Stimulated activated effector memory CD8-positive, alpha-beta T cell treated with anti-CD3 and anti-CD28 coated beads, Interleukin-12 subunit alpha, Interleukin-12 subunit beta, amount 100 ng/mL, for 72 hours (primary cell): ENCODE measurements at regions not wholly inside any gene's neighbourhood (a gene's known extent, or its start where the extent isn't known, plus 50 kb on each side); places are given as distances from the start of the nearest gene placed in this dataset.
A peak's percentile ranks its signal among the peaks of the same experiment; 100 is the strongest.

ENCODE experiments used
- ATAC-seq: fragments of 150-1000 bp; cut with Tn5 transposase; 2 replicates; pipeline ENCODE4 v1.10.0; 2021
- DNase-seq, 2 donors: peaks; one replicate each; pipeline ENCODE4 v3.0.0; 2021 to 2022; ENCODE audit warnings: low spot score in 2 of 2
- H3K27ac Mint-ChIP-seq: one replicate; pipeline ENCODE4 v1.8.0; 2022; ENCODE audit warnings: mild to moderate bottlenecking, mixed read lengths
- H3K36me3 Mint-ChIP-seq: one replicate; pipeline ENCODE4 v1.8.0; 2022; ENCODE audit warnings: mild to moderate bottlenecking, mixed read lengths
- H3K4me1 Mint-ChIP-seq: one replicate; pipeline ENCODE4 v1.8.0; 2022; ENCODE audit warnings: mixed read lengths
- H3K4me3 Mint-ChIP-seq: one replicate; pipeline ENCODE4 v1.8.0; 2022; ENCODE audit warnings: mild to moderate bottlenecking, mixed read lengths
- H3K9me3 Mint-ChIP-seq: one replicate; pipeline ENCODE4 v1.8.0; 2022; ENCODE audit warnings: mixed read lengths

DNA sequence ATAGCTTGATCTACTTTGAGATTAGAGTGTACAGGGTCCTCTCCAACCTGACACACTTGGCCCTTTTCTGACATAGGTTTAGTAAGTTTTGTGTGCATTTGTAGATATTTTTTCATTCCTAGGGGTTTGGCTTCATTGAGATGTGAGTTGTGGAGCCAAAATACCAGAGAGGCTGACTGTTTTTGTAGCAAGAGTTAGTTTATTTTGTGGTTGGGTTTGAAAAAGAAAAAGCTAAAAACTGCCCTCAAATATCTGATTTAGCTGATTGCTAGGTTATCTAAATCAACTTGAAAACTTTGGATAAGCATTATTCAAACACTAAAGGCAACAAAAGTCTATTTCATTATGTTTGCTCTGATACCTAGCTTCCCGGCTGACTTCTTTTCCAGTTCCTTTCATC, 164.7 kb upstream of the CENPW start:
- Mint-ChIP-seq H3K36me3 (no peaks in the 10 kb centered on the region), H3K9me3 (no peaks in the 10 kb centered on the region), H3K4me1 (no peaks in the 10 kb centered on the region), H3K4me3 (no peak overlapping the region), H3K27ac (no peak overlapping the region)
- no peak for DNase-seq
- ATAC-seq: no peak

DNA sequence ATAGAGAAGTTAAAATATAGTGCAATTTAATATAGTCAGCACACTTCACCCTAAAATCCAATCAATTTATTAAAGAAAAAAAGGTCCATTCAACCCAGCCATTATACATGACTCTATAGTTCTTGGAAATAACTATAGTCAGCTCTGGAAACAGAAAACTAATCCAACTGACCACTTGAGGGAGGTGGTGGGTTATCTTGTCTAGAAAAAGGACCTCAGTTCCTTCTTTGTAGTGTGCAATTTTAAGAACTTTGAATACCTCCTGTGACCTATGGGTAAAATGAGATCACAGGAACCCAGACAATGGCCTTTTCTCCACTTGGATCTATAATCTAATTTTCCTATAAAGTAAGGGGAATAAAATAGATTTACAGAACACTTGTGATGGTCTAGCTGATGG, 163.6 kb upstream of the CENPW start:
- H3K36me3 Mint-ChIP-seq: no peaks in the 10 kb centered on the region
- H3K4me3 Mint-ChIP-seq: no peak overlapping the region
- ATAC-seq (no peak), DNase-seq (no peak)
- no peak overlapping the region for H3K27ac Mint-ChIP-seq
- H3K9me3 Mint-ChIP-seq: no peaks in the 10 kb centered on the region
- no peaks in the 10 kb centered on the region for H3K4me1 Mint-ChIP-seq

DNA sequence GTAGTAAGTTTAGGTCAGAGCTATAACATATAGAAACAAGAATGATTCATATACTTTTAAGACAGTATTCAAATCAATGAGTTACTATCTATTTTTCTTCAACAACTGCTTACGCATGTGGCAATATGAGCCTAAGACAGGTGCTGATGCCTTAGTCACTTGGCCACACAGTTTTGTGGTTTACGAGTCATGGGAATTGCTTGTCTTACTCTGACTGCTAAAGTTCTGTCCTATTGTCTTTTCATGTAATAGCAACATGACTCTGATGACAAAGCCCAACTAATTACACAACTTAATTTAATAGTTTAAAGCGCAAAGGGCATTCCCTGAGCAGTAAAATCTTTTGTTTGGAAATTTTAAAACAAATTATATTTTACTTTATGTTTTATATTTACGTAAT, 159.3 kb upstream of the CENPW start:
- Mint-ChIP-seq H3K36me3 (no peaks in the 10 kb centered on the region), H3K9me3 (peaks cover 2% of the 10 kb centered on the region), H3K4me3 (no peak overlapping the region), H3K27ac (no peak overlapping the region), H3K4me1 (no peaks in the 10 kb centered on the region)
- DNase-seq: no peak
- ATAC-seq: peak; percentile 97

DNA sequence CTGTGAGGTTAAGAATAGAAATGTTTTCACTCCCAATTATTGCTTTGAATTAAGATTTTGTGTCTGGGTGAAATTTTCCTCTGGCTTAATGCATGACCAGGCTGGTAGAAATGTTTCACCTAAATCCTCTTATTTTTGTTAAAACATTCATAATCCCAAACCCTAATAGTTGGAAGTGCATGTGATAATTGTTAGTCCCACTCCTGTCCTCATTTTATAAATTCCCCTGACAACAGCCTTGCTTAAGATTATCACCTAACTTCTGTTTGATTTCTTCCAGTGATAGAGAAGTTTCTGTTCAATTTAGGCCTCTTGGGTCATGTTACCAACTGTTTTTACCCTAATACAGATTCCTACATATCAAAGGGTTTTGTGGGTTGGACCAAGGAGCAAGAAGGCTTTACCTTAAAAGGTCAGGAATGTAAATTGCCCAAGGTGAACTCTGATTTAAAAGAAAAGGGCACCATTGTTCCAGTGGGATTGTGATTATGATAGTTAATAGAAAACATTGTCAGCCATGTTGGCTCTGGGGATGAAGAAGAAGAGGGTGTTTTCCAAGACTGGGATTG, 158.7 kb upstream of the CENPW start:
- Mint-ChIP-seq H3K4me1 (no peaks in the 10 kb centered on the region), H3K4me3 (no peak overlapping the region), H3K36me3 (no peaks in the 10 kb centered on the region), H3K27ac (no peak overlapping the region), H3K9me3 (peaks cover 4% of the 10 kb centered on the region)
- ATAC-seq (no peak), DNase-seq (no peak)

DNA sequence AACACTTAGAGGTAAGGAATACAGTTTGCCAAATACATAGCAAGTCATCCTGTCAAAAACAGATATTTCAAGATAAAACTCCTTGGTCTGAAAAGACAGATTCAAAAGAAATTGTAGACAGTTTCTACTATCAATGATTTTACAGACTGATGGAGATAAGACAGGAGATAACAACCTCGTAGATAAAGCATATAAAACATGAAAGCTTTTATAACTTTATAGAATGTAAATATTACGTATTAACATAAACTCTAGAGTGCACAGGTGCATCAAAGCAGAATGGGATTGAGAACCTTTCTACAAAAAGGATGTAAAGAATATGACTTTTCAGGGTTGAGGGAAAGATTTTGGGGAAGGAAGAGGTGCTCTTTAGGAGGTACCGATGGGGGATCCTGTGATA, 158.0 kb upstream of the CENPW start:
- no peaks in the 10 kb centered on the region for H3K4me1 Mint-ChIP-seq
- H3K9me3 Mint-ChIP-seq: peaks cover 4% of the 10 kb centered on the region
- no peak for ATAC-seq
- H3K4me3 Mint-ChIP-seq: no peak overlapping the region
- H3K36me3 Mint-ChIP-seq: no peaks in the 10 kb centered on the region
- no peak for DNase-seq
- no peak overlapping the region for H3K27ac Mint-ChIP-seq

DNA sequence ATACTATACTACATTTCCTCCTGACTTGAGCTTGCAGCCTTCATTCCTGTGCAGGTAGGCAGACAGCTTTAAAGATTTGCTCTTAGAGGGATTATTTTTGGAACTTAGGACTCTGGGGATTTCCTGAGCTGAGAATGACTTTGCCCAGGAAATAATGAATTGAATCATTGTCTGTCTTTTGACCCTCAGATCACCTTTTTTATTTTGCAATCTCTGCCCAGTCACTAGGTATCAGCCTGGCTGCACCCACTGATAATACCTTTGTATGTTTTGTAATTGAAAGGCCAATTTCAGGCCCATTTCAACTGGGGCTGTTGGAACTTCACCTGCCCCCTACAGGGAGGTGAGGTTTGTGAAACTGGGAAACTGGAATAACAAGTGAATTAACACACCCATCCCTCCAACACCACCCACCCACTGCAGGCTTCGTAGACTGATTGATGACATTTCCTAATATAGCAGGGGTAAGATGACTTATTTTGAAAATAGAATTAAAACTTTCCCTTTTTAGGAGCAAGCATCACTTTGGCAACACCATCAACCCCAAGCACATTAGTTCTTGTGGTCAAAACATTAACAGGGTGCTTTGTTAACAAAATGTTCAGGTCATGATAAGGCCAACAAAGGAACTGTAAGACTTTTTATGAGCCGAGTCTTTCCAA, 157.1 kb upstream of the CENPW start:
- Mint-ChIP-seq H3K4me1 (no peaks in the 10 kb centered on the region), H3K27ac (no peak overlapping the region), H3K36me3 (no peaks in the 10 kb centered on the region), H3K4me3 (no peak overlapping the region), H3K9me3 (peaks cover 4% of the 10 kb centered on the region)
- DNase-seq (no peak), ATAC-seq (no peak)

DNA sequence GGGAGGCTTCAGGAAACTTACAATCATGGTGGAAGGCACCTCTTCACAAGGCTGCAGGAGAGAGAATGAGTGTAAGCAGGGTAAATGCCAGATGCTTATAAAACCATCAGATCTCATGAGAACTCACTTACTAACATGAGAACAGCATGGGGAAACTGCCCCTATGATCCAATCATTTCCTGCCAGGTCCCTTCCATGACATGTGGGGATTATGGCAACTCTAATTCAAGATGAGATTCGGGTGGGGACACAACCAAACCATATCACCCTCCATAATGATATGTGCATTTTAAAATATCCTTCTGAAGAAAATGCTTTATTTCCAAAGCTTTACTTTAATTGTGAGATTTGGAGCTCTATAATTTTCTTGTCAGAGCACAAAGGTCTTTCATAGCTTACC, 154.1 kb upstream of the CENPW start:
- Mint-ChIP-seq H3K27ac (no peak overlapping the region), H3K4me3 (no peak overlapping the region), H3K4me1 (no peaks in the 10 kb centered on the region), H3K9me3 (peaks cover 4% of the 10 kb centered on the region), H3K36me3 (no peaks in the 10 kb centered on the region)
- no peak for DNase-seq
- no peak for ATAC-seq

DNA sequence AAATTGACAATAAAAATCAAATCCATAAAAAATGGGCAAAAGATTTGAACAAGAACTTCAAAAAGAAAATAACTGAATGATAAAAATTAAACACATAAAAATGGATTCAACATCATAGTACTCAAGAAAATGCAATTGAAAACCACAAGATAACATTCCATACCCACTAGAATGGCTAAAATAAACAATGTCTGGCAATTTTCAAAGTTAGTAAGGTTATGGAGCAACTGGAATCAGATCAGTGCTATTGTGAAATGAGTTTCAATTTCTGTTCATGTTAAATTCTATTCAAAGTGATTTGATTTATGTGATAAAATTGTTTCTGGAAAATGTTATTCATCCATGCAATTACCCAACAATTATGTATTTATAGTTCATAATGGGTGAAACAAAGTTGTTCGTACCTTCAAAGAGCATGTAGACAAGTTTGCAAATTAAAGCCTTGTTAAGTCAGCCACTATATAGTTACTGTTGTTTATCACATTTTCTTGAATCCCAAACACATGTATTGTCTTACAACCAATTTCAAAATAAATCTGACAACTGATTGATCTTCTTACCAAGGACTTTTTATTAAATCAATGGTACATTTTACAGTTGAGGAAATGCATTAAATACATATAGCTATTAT, 151.5 kb upstream of the CENPW start:
- Mint-ChIP-seq H3K27ac (no peak overlapping the region), H3K4me1 (no peaks in the 10 kb centered on the region), H3K36me3 (no peaks in the 10 kb centered on the region), H3K4me3 (no peak overlapping the region), H3K9me3 (peaks cover 4% of the 10 kb centered on the region)
- no peak for ATAC-seq
- DNase-seq: no peak

DNA sequence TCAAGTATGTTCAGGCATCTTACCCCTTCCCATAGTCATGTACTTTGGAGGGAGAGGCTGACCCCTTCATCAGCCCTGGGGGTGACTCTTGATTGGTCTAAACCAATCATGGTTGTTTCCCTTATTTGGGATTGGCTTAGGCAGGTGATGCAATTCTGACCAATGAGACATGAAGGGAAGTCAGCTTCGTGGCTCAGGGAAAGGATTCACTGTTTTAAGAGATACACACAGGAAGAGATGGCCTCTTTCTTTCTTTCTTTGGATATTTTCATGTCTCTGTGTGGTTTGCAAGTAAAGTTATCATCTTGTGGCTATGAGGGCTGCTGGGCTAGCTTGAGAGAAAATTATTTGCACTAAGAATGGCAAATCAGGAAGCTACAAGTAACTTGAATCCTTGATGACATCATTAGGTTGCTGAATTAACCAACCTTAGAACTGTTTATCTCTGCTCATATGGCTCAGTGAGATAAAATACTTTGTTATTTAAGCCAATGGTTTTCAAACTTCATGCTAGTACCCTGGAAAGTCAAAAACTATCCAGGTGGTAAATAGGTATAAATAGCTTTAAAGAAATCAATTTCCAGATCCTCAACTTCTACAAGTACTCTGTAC, 144.2 kb upstream of the CENPW start:
- no peaks in the 10 kb centered on the region for H3K9me3 Mint-ChIP-seq
- H3K36me3 Mint-ChIP-seq: no peaks in the 10 kb centered on the region
- no peak overlapping the region for H3K4me3 Mint-ChIP-seq
- no peak for ATAC-seq
- no peak overlapping the region for H3K27ac Mint-ChIP-seq
- peaks cover 8% of the 10 kb centered on the region for H3K4me1 Mint-ChIP-seq
- no peak for DNase-seq

DNA sequence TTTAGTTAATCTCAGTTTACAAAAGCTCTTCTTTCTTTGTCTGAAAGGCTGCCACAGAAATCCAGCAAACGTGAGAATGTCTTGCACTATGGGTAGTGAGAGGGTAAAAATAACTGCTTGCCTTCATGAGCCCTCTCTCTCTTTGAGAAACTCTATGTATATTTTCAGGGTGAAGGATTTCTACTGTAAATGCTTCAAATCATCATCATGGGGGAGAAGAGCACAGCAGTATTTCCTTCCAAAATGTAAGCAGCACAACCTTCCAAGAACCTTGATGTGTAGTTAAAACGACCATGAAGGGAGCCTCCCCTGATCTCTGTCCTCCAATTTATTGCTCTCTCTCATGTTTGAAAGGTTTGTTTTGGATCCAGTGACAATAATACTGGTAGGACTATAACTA, 141.3 kb upstream of the CENPW start:
- no peaks in the 10 kb centered on the region for H3K36me3 Mint-ChIP-seq
- no peak overlapping the region for H3K27ac Mint-ChIP-seq
- no peaks in the 10 kb centered on the region for H3K9me3 Mint-ChIP-seq
- ATAC-seq: no peak
- H3K4me3 Mint-ChIP-seq: no peak overlapping the region
- no peak for DNase-seq
- peaks cover 8% of the 10 kb centered on the region for H3K4me1 Mint-ChIP-seq

DNA sequence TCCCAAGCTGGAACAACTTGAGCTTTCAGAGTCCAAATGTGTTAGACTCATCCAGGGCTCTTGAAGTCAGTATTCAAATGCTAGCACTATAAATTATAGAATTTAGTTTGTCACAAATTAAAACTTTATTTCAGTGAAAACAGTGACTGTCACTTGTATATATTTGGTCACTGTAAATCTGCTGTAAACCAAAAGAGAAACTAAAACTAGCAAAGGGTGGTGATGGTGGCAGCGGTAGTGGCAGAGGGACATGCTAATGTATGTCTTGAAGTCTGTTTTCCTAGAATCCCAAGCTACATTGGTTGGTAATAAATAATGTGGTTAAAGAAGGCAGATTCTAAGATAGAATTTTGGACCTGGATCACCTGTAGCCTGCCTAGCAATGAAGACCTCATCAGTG, 140.4 kb upstream of the CENPW start:
- H3K4me3 Mint-ChIP-seq: peak overlapping the region; percentile 39
- DNase-seq (no peak), ATAC-seq (peak; percentile 50)
- H3K9me3 Mint-ChIP-seq: no peaks in the 10 kb centered on the region
- H3K36me3 Mint-ChIP-seq: no peaks in the 10 kb centered on the region
- H3K4me1 Mint-ChIP-seq: peaks cover 8% of the 10 kb centered on the region
- peak overlapping the region; percentile 44 for H3K27ac Mint-ChIP-seq

DNA sequence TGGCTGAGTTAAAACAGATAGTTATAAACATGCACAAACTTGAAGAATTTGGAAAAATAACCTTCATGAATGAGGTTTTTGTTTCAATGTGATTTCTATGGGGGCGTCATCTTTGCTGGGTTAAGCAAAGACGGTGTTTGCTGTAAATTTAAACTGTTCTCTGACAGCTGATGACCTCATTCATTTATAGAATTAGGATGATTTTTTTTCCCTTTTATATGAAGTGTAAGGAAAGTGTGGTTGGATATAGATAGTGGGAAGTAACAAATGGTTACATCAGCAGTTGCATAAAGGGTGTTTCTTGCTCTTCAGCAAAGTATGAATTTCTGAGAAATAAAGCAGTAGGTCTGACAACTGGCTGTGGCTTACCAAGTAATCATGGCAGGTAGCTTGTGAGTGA, 137.2 kb upstream of the CENPW start:
- DNase-seq: no peak
- Mint-ChIP-seq H3K36me3 (no peaks in the 10 kb centered on the region), H3K4me1 (peaks cover 8% of the 10 kb centered on the region), H3K27ac (no peak overlapping the region), H3K4me3 (no peak overlapping the region), H3K9me3 (no peaks in the 10 kb centered on the region)
- ATAC-seq: no peak

DNA sequence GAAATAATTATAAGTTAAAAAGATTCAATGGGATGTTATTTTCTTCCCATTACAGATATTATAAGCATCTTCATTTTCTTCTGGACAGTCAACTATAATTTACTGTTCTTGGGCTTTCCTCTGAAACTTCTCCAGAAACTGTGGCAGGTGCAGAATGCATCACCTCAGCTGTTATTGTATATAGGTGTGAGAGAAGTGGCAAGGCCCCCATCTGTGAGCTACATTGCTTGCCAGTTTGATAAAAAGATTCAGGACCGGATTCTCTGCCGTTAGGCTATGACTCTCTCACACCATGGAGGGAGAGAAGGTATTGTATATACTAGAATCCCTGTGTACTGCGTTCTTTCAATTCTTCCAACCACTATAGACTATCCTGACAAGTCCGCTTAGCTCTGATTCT, 135.8 kb upstream of the CENPW start:
- Mint-ChIP-seq H3K4me1 (peaks cover 8% of the 10 kb centered on the region), H3K27ac (no peak overlapping the region), H3K9me3 (no peaks in the 10 kb centered on the region), H3K36me3 (no peaks in the 10 kb centered on the region), H3K4me3 (no peak overlapping the region)
- no peak for DNase-seq
- no peak for ATAC-seq

DNA sequence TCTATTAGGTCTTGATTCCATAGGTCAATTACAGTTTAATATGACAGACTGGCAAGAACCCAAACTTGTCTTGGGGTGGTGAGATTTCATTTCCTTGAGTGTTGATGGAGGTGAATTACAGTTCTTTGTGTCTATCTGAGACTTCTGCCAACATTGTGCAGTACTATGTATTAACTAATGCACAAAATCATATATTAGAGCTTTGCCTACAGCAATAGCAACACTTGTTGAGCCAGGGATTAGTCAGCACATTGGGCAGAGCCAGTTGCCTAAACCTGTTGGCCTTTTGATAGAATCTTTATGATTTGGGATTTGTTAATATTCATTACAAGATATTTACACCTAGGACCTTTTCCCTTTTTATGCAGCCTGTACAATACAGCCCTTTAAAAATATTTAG, 135.3 kb upstream of the CENPW start:
- Mint-ChIP-seq H3K27ac (no peak overlapping the region), H3K4me1 (peaks cover 5% of the 10 kb centered on the region), H3K4me3 (no peak overlapping the region), H3K9me3 (no peaks in the 10 kb centered on the region), H3K36me3 (no peaks in the 10 kb centered on the region)
- DNase-seq (no peak), ATAC-seq (no peak)

DNA sequence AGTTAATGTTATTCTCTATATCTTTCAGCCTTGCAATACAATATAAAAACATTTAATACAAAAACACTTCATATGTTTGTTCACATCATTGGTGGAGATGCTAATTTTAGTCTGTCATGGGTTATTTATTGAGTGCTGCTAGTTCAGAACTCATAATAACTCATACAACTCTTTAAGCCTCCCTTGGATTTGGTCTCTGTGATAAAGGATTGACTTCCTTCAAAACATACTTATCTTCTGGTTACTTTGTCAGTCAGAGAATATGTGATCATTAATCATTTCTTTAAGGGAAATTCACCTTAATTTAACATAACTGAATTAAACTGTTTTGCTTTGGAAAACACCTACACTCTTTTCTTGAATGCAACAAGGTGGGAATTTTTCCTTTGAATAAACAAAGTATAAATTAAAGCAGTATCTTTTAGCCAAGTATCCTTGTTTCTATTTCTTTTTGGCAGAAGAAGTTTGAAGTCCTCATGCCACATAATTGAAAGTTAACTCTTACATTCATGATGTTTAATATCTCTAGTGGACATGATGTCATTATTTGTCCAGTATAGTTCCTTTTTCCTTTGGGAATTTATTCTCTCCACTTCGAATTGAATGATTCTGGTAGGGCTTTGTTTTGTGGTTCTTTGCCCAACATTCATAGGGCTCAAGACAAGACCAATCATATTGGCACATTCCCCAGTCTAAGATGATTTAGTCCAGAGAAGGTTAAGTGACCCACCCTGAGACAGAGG, 133.2 kb upstream of the CENPW start:
- no peaks in the 10 kb centered on the region for H3K9me3 Mint-ChIP-seq
- H3K4me3 Mint-ChIP-seq: no peak overlapping the region
- no peak for ATAC-seq
- H3K27ac Mint-ChIP-seq: no peak overlapping the region
- no peaks in the 10 kb centered on the region for H3K36me3 Mint-ChIP-seq
- no peaks in the 10 kb centered on the region for H3K4me1 Mint-ChIP-seq
- no peak for DNase-seq
